Stimulated activated CD4-positive, alpha-beta T cell treated with anti-CD3 and anti-CD28 coated beads, TNF-alpha, amount 100 ng/mL, for 1 hour (primary cell): ENCODE measurements at regions not wholly inside any gene's neighbourhood (a gene's known extent, or its start where the extent isn't known, plus 50 kb on each side); places are given as distances from the start of the nearest gene placed in this dataset.

Source experiments
- DNase-seq, 3 donors: peaks; one replicate each; pipeline ENCODE4 v3.0.0-alpha.2; 2020; ENCODE audit warnings: low read depth in 3 of 3, low spot score in 1 of 3

- DNase-seq, result no peak
Measured at GRCh38 chr15:66615846-66616245, 50.0 kb upstream of the LCTL start.

GRCh38 chr15:66617137-66618090 lies 51.6 kb upstream of the LCTL start:
- no peak for DNase-seq

- DNase-seq, result peak in 1 of 3 donors; percentile 21
Measured at GRCh38 chr15:66619152-66619903, 53.5 kb upstream of the LCTL start.

- DNase-seq, result no peak
Measured at GRCh38 chr15:66620341-66620740, 54.5 kb upstream of the LCTL start.

- DNase-seq, result no peak
Measured at GRCh38 chr15:66620744-66621344, 55.0 kb upstream of the LCTL start.

- no peak for DNase-seq
Measured at GRCh38 chr15:66621491-66622467, 56.0 kb upstream of the LCTL start.

GRCh38 chr15:66622591-66623022 lies 56.8 kb upstream of the LCTL start:
- no peak for DNase-seq

- DNase-seq, result no peak
Measured at GRCh38 chr15:66623801-66624453, 58.1 kb upstream of the LCTL start.

GRCh38 chr15:66625531-66625930 lies 59.7 kb upstream of the LCTL start:
- DNase-seq, result no peak

- DNase-seq, result no peak
Measured at GRCh38 chr15:66625974-66626373, 60.2 kb upstream of the LCTL start.

GRCh38 chr15:66628976-66629723 lies 63.4 kb upstream of the LCTL start:
- DNase-seq, result no peak

- no peak for DNase-seq
Measured at GRCh38 chr15:66629817-66630576, 64.2 kb upstream of the LCTL start.

GRCh38 chr15:66630801-66631351 lies 65.1 kb upstream of the LCTL start:
- no peak for DNase-seq

GRCh38 chr15:66631616-66632263 lies 65.9 kb upstream of the LCTL start:
- no peak for DNase-seq

- DNase-seq, result no peak
Measured at GRCh38 chr15:66633041-66633937, 67.5 kb upstream of the LCTL start.

GRCh38 chr15:66633938-66634250 lies 68.1 kb upstream of the LCTL start:
- DNase-seq, result no peak

- no peak for DNase-seq
Measured at GRCh38 chr15:66634540-66634939, 67.5 kb upstream of the SMAD6 start.
